ENCODE measurements at regions not wholly inside any gene's neighbourhood (a gene's known extent, or its start where the extent isn't known, plus 50 kb on each side); places are given as distances from the start of the nearest gene placed in this dataset.
"Not testable (repeated sequence)": the region's sequence is repeated elsewhere in the genome, so short reads cannot be mapped to it uniquely, and the experiment has no call there.

DNA sequence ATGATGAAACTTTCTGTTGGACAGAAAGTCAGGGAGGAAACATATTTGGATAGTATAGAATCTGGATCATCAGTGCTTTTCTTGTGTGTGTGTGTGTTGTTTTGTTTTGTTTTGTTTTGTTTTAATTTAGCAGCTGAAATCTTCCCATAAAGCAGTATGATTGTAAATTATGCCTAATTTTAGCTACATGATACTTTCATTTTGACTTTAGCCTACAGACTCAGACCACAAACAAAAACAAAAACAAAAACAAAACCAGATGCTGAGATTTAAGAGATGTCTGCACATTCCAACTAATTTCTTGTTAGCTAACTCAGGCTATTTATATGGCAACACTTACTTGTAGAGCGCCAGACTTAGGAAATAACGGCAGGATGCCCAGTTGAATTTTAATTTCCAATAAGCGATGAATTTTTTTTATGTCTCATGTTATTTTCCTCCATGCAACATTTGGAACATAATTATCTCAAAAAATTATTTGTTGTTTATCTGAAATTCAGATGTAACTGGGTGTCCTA lies 119.5 kb upstream of the TRPC7 start:
- no peak for TF ChIP-seq POLR2A (IDR thresholded peaks at IDR 0.05; ENCODE audit: low read depth, low read length)
- FAIRE-seq = no peak
- DNase-seq (ENCODE audit: insufficient read length, low spot score) = no peak

DNA sequence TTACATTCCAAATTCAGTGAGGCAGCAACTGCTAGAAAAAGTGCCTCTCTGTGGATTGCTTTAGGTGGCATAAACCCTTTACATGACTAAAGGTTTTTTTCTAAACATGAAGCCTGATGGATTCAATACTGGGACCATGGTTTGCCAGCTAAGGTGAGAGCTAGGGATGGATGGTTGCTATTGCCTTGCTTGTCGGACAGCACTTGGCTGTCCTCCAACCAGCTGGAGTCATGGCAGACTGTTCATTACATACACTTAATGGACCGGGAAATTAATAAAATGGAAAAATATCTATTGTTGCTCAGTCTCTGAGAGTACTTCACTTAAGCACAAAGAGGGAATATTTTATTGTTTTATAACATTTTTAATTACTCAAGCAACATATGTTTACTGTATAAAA lies 116.9 kb upstream of the TRPC7 start:
- no peak for FAIRE-seq
- TF ChIP-seq POLR2A (IDR thresholded peaks at IDR 0.05; ENCODE audit: low read depth, low read length) = no peak
- DNase-seq (ENCODE audit: insufficient read length, low spot score) = no peak

DNA sequence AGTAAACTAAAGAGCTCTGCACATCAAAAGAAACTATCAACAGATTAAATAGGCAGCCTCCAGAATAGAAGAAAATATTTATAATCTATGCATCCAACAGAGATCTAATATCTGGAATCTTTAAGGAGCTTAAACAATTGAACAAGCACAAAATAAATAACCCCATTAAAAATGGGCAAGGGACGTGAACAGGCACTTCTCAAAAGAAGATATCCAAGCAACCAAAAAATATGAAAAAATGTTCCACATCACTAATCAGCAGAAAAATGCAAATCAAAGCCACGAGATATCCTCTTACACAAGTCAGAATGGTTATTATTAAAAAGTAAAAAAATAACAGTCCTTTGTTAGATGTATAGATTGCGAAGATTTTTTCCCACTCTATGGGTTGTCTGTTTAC lies 109.1 kb upstream of the TRPC7 start:
- TF ChIP-seq POLR2A (IDR thresholded peaks at IDR 0.05; ENCODE audit: low read depth, low read length) = no peak
- FAIRE-seq (no peak), DNase-seq (ENCODE audit: insufficient read length, low spot score) (no peak)

DNA sequence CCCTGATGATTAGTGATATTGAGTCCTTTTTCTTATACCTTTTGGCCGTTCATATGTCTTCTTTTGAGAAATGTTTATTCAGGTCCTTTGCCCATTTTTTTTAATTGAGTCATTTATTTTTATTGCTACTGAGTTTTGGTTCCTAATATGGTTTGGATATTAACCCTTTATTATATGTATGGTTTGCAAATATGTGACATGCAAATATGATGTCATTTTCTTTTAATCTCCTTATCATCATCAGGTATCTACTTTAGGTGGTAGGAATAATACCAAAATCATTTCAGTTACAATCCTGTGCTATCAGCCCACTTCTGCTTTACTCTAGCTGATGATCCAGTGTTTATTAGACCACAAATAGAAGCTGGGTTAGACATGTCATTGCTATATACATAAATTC lies 102.3 kb upstream of the TRPC7 start:
- FAIRE-seq (no peak), DNase-seq (ENCODE audit: insufficient read length, low spot score) (no peak)
- TF ChIP-seq POLR2A (IDR thresholded peaks at IDR 0.05; ENCODE audit: low read depth, low read length) = no peak

DNA sequence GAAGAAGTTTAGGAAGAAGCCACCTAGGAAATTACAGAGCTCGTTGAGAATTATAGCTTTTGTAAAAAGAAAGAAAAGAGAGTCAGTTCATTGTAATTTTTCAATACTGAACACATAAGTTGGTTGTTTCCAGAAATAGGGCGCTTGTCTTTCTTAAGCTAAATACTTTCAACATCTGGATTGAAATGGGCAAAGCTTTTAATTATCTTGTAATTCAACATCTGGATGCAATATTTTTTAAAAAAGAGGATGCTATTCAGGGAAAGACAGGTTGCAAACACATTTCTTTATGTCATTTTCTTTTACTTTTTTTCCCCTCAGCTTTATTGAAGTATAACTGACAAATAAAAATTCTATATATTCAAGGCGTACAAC lies 100.7 kb upstream of the TRPC7 start:
- FAIRE-seq (no peak), DNase-seq (ENCODE audit: insufficient read length, low spot score) (no peak)
- TF ChIP-seq POLR2A (IDR thresholded peaks at IDR 0.05; ENCODE audit: low read depth, low read length) = no peak

DNA sequence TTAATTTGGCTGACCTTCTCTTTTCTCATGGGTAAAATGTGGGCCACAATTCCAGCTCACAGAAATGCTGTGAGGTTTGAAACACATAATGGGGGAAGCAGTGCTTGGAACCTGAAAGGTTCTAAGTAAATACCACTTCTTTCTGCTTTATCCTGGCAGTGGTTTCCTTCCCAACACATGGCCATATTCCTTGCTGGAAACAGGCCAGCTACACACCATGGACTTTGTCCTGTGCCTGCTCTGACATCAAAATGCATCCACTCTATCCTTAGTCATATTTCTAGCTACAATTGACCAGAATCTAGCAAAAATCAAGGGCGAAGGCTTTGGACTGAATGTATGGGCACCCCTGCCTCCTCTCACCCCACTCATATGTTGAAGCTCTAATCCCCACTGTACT lies 93.1 kb upstream of the TRPC7 start:
- no peak for FAIRE-seq
- DNase-seq (ENCODE audit: insufficient read length, low spot score) = no peak
- TF ChIP-seq POLR2A (IDR thresholded peaks at IDR 0.05; ENCODE audit: low read depth, low read length) = no peak

DNA sequence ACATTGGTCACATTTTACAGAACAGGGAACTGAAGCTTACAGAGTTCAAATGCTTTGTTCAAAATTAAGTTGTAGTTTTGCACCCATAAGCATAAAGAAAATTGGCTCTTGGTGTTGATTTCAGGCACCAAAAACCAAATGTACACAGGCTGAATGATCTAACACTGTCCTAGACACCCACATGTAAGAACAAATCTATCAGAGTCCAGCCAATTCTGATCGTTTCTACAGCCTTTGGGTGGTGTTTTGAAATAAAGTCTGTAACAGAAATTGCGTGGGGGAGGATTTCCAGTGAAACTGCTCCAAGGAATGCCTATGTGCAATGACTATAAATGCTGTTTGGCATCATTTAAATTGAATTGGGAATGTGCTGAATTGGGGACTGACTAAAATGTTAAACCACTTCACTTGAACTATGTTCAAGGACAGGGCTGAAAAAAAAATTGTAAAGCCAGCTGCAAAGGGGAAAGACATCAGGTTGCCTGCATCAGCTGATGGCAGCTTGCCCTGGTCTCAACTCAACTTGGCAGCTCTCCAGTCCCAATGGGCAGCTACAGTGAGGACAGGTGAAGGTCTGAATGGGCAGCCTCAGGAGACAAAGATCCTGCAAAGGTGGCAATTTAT lies 92.2 kb upstream of the TRPC7 start:
- FAIRE-seq = no peak
- DNase-seq (ENCODE audit: insufficient read length, low spot score) = no peak
- no peak for TF ChIP-seq POLR2A (IDR thresholded peaks at IDR 0.05; ENCODE audit: low read depth, low read length)

DNA sequence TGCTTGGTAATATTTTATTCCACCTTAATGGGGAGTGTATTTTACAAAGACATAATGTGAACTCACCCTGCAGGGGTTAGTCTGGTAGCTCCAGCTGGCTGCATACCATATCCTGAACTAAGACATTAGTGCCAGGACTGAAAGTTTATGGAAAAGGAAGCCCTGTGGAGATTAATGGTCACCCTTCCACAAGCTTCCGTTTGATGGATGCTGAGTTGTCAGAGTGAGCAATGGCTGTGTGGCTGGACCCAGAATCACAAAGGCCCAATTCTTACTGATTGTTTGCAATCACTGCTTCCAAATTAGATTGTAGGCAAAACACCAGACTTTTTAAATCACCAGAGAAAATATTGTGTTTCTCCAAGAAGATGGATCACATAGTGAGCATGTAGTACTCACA lies 90.1 kb upstream of the TRPC7 start:
- DNase-seq (ENCODE audit: insufficient read length, low spot score) = no peak
- FAIRE-seq = no peak
- no peak for TF ChIP-seq POLR2A (IDR thresholded peaks at IDR 0.05; ENCODE audit: low read depth, low read length)

DNA sequence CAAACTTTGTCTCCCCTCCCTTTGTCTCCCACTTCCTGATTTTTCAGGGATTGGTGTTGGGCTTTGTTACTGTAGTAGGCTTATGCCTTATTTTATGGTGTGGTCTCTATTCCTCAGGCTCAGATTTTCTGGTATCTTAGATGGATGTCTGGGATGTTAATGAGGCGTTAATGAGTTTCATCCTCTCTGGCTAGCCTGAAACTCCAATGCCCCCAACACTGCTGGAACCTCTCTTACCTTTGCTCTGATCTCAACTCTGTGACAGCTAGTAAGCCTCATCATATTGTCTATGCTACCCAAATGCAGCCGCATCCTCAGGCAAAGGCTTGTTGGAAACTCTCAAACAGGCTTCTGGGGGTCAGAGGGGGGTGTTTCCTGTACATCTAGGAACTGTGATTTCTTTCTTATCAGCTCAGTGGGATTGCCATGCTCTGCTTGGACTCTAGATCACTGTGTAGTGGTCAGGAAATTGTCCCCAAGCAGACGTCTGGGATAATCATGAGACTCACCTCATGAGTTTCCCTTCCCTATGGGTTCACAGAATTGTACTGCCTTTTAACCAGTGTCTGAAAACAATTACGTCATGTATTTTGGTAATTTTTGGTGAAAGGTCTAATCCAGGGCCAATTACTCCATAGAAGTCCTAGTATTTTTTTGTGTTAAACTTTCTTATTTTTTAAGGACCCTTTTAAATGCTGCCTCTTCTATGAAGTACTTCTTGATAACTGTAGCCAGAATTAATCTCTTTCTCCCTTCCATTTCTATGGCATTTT lies 88.8 kb upstream of the TRPC7 start:
- no peak for TF ChIP-seq POLR2A (IDR thresholded peaks at IDR 0.05; ENCODE audit: low read depth, low read length)
- DNase-seq (ENCODE audit: insufficient read length, low spot score) = no peak
- FAIRE-seq = no peak

DNA sequence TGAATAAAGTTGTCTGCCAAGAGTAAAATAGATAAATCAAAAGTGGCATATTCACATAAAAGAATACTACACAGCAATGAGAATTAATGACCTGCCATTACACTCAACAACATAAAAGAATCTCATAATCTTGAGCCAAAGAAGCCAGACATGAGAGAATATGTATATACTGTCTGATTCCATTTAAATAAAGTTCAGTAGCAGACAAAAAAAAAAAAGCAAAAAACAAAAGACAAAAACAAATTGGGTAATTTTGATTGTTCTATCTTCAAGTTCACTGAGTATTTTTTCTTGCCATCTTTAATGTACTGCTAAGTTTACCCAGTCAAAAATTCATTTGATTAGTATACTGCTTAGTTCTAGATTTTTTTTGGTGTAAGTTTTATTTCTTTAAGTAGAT lies 87.9 kb upstream of the TRPC7 start:
- TF ChIP-seq POLR2A (IDR thresholded peaks at IDR 0.05; ENCODE audit: low read depth, low read length) = no peak
- DNase-seq (ENCODE audit: insufficient read length, low spot score) (no peak), FAIRE-seq (no peak)

DNA sequence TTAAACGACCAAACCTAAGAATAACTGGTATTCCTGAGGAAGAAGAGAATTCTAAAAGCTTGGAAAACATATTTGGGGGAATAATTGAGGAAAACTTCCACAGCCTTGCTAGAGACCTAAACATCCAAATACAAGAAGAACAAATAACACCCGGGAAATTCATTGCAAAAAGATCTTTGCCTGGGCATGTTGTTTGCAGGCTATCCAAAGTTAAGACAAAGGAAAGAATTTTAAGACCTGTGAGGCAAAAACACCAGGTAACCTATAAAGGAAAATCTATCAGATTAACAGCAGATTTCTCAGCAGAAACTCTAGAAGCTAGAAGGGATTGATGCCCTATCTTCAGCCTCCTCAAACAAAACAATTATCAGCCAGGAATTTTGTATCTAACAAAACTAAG lies 82.2 kb upstream of the TRPC7 start:
- not testable (repeated sequence) for DNase-seq (ENCODE audit: insufficient read length, low spot score); FAIRE-seq

DNA sequence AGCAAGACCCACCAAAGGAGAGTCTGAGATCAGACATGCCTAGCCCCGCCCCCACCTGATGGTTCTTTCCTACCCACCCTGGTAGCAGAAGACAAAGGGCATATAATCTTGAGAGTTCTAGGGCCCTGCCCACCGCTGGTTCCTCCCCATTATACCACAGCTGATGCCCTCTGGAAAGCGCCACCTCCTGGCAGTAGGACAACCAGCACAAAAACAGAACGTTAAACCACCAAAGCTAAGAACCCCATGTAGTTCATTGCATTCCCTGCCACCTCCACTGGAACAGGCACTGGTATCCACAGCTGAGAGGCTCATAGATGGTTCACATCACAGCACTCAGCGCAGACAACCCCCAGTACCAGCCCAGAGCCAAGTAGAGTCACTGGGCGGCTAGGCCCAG lies 81.2 kb upstream of the TRPC7 start:
- DNase-seq (ENCODE audit: insufficient read length, low spot score) = no peak
- no peak for TF ChIP-seq POLR2A (IDR thresholded peaks at IDR 0.05; ENCODE audit: low read depth, low read length)
- no peak for FAIRE-seq

DNA sequence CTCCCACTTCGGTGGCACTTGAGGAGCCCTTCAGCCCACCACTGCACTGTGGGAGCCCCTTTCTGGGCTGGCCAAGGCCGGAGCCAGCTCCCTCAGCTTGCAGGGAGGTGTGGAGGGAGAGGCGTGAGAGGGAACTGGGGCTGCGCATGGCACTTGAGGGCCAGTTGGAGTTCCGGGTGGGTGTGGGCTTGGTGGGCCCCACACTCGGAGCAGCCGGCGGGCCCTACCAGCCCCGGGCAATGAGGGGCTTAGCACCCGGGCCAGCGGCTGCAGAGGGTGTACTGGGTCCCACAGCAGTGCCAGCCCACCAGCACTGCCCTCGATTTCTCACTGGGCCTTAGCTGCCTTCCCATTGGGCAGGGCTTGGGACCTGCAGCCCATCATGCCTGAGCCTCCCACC lies 78.8 kb upstream of the TRPC7 start:
- not testable (repeated sequence) for FAIRE-seq; DNase-seq (ENCODE audit: insufficient read length, low spot score)

DNA sequence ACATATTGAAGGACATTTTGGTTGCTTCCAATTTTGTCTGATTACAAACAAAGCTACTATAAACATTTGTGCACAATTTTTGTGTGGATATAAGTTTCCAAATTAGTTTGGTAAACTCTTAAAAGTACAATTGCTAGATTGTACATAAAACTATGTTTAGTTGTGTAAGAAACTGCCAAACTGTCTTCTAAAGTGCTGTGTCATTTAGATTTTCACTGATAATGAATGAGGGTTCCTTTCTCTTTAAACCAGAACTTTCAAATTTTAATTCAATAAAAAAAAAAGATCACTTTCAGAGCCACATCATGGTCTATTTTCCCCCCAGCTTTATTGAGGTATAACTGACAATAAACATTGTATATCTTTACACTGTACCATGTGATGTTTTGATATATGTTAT lies 74.0 kb upstream of the TRPC7 start:
- DNase-seq (ENCODE audit: insufficient read length, low spot score) (no peak), FAIRE-seq (no peak)
- TF ChIP-seq POLR2A (IDR thresholded peaks at IDR 0.05; ENCODE audit: low read depth, low read length) = no peak

DNA sequence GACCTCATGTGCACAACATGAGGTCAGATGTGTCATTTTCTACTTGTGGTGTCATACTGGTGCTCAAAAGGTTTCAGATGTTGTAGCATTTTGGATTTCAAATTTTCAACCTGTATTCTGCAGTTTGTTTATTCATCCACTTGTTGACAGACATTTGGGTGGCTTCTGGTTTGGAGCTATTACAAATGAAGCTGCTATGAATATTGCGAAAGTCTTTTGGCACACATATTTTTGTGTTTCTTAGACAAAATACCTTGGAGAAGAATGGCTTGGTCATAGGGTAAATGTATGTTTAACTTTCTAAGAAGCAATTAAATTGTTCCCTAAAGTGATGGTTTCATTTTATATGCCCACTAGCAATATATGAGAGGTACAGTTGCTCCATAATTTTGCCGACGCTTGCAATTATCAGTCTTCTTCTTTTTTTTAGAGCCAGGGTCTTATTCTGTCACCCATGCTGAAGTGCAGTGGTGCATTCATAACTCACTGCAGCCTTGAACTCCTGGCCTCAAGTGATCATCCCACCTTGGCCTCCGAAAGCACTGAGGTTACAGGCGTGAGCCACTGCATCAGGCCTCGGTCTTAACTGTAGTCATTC lies 70.7 kb upstream of the TRPC7 start:
- no peak for TF ChIP-seq POLR2A (IDR thresholded peaks at IDR 0.05; ENCODE audit: low read depth, low read length)
- no peak for FAIRE-seq
- DNase-seq (ENCODE audit: insufficient read length, low spot score) = no peak
